ENCODE measurements at regions not wholly inside any gene's neighbourhood (a gene's known extent, or its start where the extent isn't known, plus 50 kb on each side); places are given as distances from the start of the nearest gene placed in this dataset.

GRCh38 chr4:137032222-137032621 lies 500.1 kb downstream of the PCDH18 start:
- Histone ChIP-seq H4K20me1 (ENCODE audit: control insufficient read depth, insufficient read depth, low read depth, low read length) (no peaks in the 10 kb centered on the region), H3K36me3 (ENCODE audit: control insufficient read depth, low read length) (no peaks in the 10 kb centered on the region), H3F3A (ENCODE audit: control insufficient read depth, insufficient read depth) (no peaks in the 10 kb centered on the region), H3K27ac (ENCODE audit: low read depth, low read length) (no peak overlapping the region), H3K9me3 (ENCODE audit: control insufficient read depth, insufficient read depth, low read length) (no peaks in the 10 kb centered on the region), H3K79me2 (ENCODE audit: control insufficient read depth, low read length) (no peaks in the 10 kb centered on the region), H3K27me3 (ENCODE audit: control insufficient read depth, low read length) (no peaks in the 10 kb centered on the region), H3K4me3 (ENCODE audit: low read length) (no peak overlapping the region), H3K4me2 (ENCODE audit: low read length) (no peak overlapping the region), H3K9me2 (replicated peaks; ENCODE audit: control insufficient read depth, low read length) (no peaks in the 10 kb centered on the region), H3K4me1 (ENCODE audit: control insufficient read depth, low read length) (no peaks in the 10 kb centered on the region)
- TF ChIP-seq EZH2phosphoT487 (IDR thresholded peaks at IDR 0.05; ENCODE audit: borderline replicate concordance, low read length) (no peak), CTCF (IDR thresholded peaks at IDR 0.05; ENCODE audit: low read depth, low read length, poor library complexity, severe bottlenecking) (no peak)

- Histone ChIP-seq H3K9me2 (replicated peaks; ENCODE audit: control insufficient read depth, low read length) (no peaks in the 10 kb centered on the region), H3K4me1 (ENCODE audit: control insufficient read depth, low read length) (no peaks in the 10 kb centered on the region), H3K36me3 (ENCODE audit: control insufficient read depth, low read length) (no peaks in the 10 kb centered on the region), H3K9me3 (ENCODE audit: control insufficient read depth, insufficient read depth, low read length) (no peaks in the 10 kb centered on the region), H4K20me1 (ENCODE audit: control insufficient read depth, insufficient read depth, low read depth, low read length) (no peaks in the 10 kb centered on the region), H3K27ac (ENCODE audit: low read depth, low read length) (no peak overlapping the region), H3K79me2 (ENCODE audit: control insufficient read depth, low read length) (no peaks in the 10 kb centered on the region), H3K4me2 (ENCODE audit: low read length) (no peak overlapping the region), H3F3A (ENCODE audit: control insufficient read depth, insufficient read depth) (no peaks in the 10 kb centered on the region), H3K27me3 (ENCODE audit: control insufficient read depth, low read length) (no peaks in the 10 kb centered on the region), H3K4me3 (ENCODE audit: low read length) (no peak overlapping the region)
- TF ChIP-seq CTCF (IDR thresholded peaks at IDR 0.05; ENCODE audit: low read depth, low read length, poor library complexity, severe bottlenecking) (no peak), EZH2phosphoT487 (IDR thresholded peaks at IDR 0.05; ENCODE audit: borderline replicate concordance, low read length) (no peak)
These were observed 503.3 kb downstream of the PCDH18 start for GRCh38 chr4:137029026-137029425.

- Histone ChIP-seq H4K20me1 (ENCODE audit: control insufficient read depth, insufficient read depth, low read depth, low read length) (no peaks in the 10 kb centered on the region), H3K4me1 (ENCODE audit: control insufficient read depth, low read length) (no peaks in the 10 kb centered on the region), H3F3A (ENCODE audit: control insufficient read depth, insufficient read depth) (no peaks in the 10 kb centered on the region), H3K4me2 (ENCODE audit: low read length) (no peak overlapping the region), H3K27me3 (ENCODE audit: control insufficient read depth, low read length) (no peaks in the 10 kb centered on the region), H3K36me3 (ENCODE audit: control insufficient read depth, low read length) (no peaks in the 10 kb centered on the region), H3K4me3 (ENCODE audit: low read length) (no peak overlapping the region), H3K27ac (ENCODE audit: low read depth, low read length) (no peak overlapping the region), H3K9me2 (replicated peaks; ENCODE audit: control insufficient read depth, low read length) (no peaks in the 10 kb centered on the region), H3K9me3 (ENCODE audit: control insufficient read depth, insufficient read depth, low read length) (no peaks in the 10 kb centered on the region), H3K79me2 (ENCODE audit: control insufficient read depth, low read length) (no peaks in the 10 kb centered on the region)
- TF ChIP-seq CTCF (IDR thresholded peaks at IDR 0.05; ENCODE audit: low read depth, low read length, poor library complexity, severe bottlenecking): no peak
- TF ChIP-seq EZH2phosphoT487 (IDR thresholded peaks at IDR 0.05; ENCODE audit: borderline replicate concordance, low read length): no peak
These were observed 506.7 kb downstream of the PCDH18 start for GRCh38 chr4:137025484-137026059.
